GM23338 (cell line): ENCODE measurements at regions not wholly inside any gene's neighbourhood (a gene's known extent, or its start where the extent isn't known, plus 50 kb on each side); places are given as distances from the start of the nearest gene placed in this dataset.

ENCODE experiments used
- ATAC-seq: fragments of 200-7000 bp; cut with Tn5 transposase; 3 replicates; pipeline ENCODE4 v1.9.1; 2020
- DNase-seq: peaks from one replicate; pipeline ENCODE4 v3.0.0-alpha.2; 2015; ENCODE audit warnings: low spot score
- H2AFZ ChIP-seq: fragments of 200-600 bp; sonication (generic); 2 replicates; pipeline ENCODE4 v1.8.0; 2016; ENCODE audit warnings: antibody characterized with exemption, mild to moderate bottlenecking, moderate library complexity
- H3F3A ChIP-seq: fragments of 200-600 bp; sonication (generic); replicated peaks from 2 replicates; pipeline ENCODE4 v1.8.0; 2017; ENCODE audit warnings: antibody characterized with exemption, mixed run types, low read depth
- H3K27ac ChIP-seq: fragments of 200-600 bp; sonication (generic); 2 replicates; pipeline ENCODE4 v1.6.1; 2016; ENCODE audit warnings: low read depth
- H3K27me3 ChIP-seq: fragments of 200-600 bp; sonication (generic); 2 replicates; pipeline ENCODE4 v1.8.0; 2016; ENCODE audit warnings: mild to moderate bottlenecking, mixed run types, moderate library complexity; ENCODE audit not compliant: insufficient read depth
- H3K36me3 ChIP-seq: fragments of 200-600 bp; sonication (generic); 2 replicates; pipeline ENCODE4 v1.8.0; 2016; ENCODE audit warnings: mild to moderate bottlenecking; ENCODE audit not compliant: insufficient read depth
- H3K4me1 ChIP-seq: fragments of 200-600 bp; sonication (generic); 2 replicates; pipeline ENCODE4 v1.8.0; 2016; ENCODE audit warnings: mild to moderate bottlenecking, moderate library complexity; ENCODE audit not compliant: insufficient read depth
- H3K4me2 ChIP-seq: fragments of 200-600 bp; sonication (generic); 2 replicates; pipeline ENCODE4 v1.7.1; 2017; ENCODE audit warnings: mixed run types
- H3K4me3 ChIP-seq: fragments of 200-600 bp; sonication (generic); 2 replicates; pipeline ENCODE4 v1.6.1; 2016; ENCODE audit warnings: mixed run types
- H3K79me2 ChIP-seq: fragments of 200-600 bp; sonication (generic); replicated peaks from 2 replicates; pipeline ENCODE4 v1.8.0; 2017; ENCODE audit warnings: mild to moderate bottlenecking; ENCODE audit not compliant: insufficient read depth
- H3K9me2 ChIP-seq: fragments of 200-600 bp; sonication (generic); 2 replicates; pipeline ENCODE4 v1.8.0; 2017; ENCODE audit not compliant: insufficient read depth
- H4K20me1 ChIP-seq: fragments of 200-600 bp; sonication (generic); replicated peaks from 2 replicates; pipeline ENCODE4 v1.8.0; 2017; ENCODE audit warnings: mild to moderate bottlenecking; ENCODE audit not compliant: insufficient read depth
- H3K27ac Mint-ChIP-seq: 2 replicates; pipeline ENCODE4 v1.8.0; 2020; ENCODE audit warnings: inconsistent platforms, mild to moderate bottlenecking, moderate library complexity, mixed read lengths
- H3K27me3 Mint-ChIP-seq: 3 replicates; pipeline ENCODE4 v1.8.0; 2022; ENCODE audit warnings: low read depth, mild to moderate bottlenecking, moderate library complexity, mixed read lengths, inconsistent platforms; ENCODE audit not compliant: insufficient read depth, poor library complexity
- H3K36me3 Mint-ChIP-seq: 3 replicates; pipeline ENCODE4 v1.8.0; 2021; ENCODE audit warnings: low read depth, mild to moderate bottlenecking, inconsistent platforms, moderate library complexity, mixed read lengths
- H3K4me1 Mint-ChIP-seq: 3 replicates; pipeline ENCODE4 v1.8.0; 2020; ENCODE audit warnings: mild to moderate bottlenecking, inconsistent platforms, mixed read lengths
- H3K4me3 Mint-ChIP-seq: 3 replicates; pipeline ENCODE4 v1.8.0; 2021; ENCODE audit warnings: moderate library complexity, mild to moderate bottlenecking, inconsistent platforms, mixed read lengths
- H3K9me3 Mint-ChIP-seq: 3 replicates; pipeline ENCODE4 v1.8.0; 2020; ENCODE audit warnings: moderate library complexity, mild to moderate bottlenecking, inconsistent platforms, mixed read lengths
- CREB1 ChIP-seq: fragments of 250-450 bp; sonication (Bioruptor Pico); IDR thresholded peaks from 2 replicates; pipeline ENCODE4 v1.5.0; 2020; ENCODE audit warnings: low read depth, mild to moderate bottlenecking, moderate library complexity
- EZH2 ChIP-seq: fragments of 200-600 bp; sonication (generic); IDR thresholded peaks from one replicate; pipeline ENCODE4 v1.8.0; 2017; ENCODE audit warnings: antibody characterized with exemption, mild to moderate bottlenecking, low read depth; ENCODE audit not compliant: unreplicated experiment
- EZH2phosphoT487 ChIP-seq: fragments of 200-600 bp; sonication (generic); IDR thresholded peaks from one replicate; pipeline ENCODE4 v1.8.1; 2018; ENCODE audit warnings: antibody characterized with exemption; ENCODE audit not compliant: unreplicated experiment
- JUNB ChIP-seq: IDR thresholded peaks from one replicate; pipeline ENCODE4 v1.6.1; 2016; ENCODE audit warnings: antibody characterized with exemption; ENCODE audit not compliant: unreplicated experiment
- NANOG ChIP-seq: IDR thresholded peaks from 2 replicates; pipeline ENCODE4 v1.6.1; 2016; ENCODE audit warnings: antibody characterized with exemption, borderline replicate concordance
- POLR2AphosphoS5 ChIP-seq: IDR thresholded peaks from 2 replicates; pipeline ENCODE4 v1.6.1; 2016; ENCODE audit warnings: antibody characterized with exemption, low read depth
- STAT1 ChIP-seq: IDR thresholded peaks from one replicate; pipeline ENCODE4 v1.6.1; 2016; ENCODE audit warnings: antibody characterized with exemption; ENCODE audit not compliant: unreplicated experiment
- ZNF114 ChIP-seq: fragments of 250-450 bp; sonication (Bioruptor Pico); IDR thresholded peaks from 2 replicates; pipeline ENCODE4 v1.5.0; 2020; ENCODE audit warnings: mild to moderate bottlenecking, moderate library complexity
- ZNF331 ChIP-seq: fragments of 250-450 bp; sonication (Bioruptor Pico); IDR thresholded peaks from 2 replicates; pipeline ENCODE4 v1.5.0; 2020; ENCODE audit warnings: low read depth, mild to moderate bottlenecking, moderate library complexity
- TF ChIP-seq, protein P1 (sequence below): IDR thresholded peaks from one replicate; pipeline ENCODE4 v1.6.1; 2018; ENCODE audit warnings: antibody characterized with exemption; ENCODE audit not compliant: unreplicated experiment
- TF ChIP-seq, protein P2 (sequence below): IDR thresholded peaks from 2 replicates; pipeline ENCODE4 v1.6.1; 2016; ENCODE audit warnings: antibody characterized with exemption
- TF ChIP-seq, protein P3 (sequence below): fragments of 250-450 bp; sonication (Bioruptor Pico); IDR thresholded peaks from 2 replicates; pipeline ENCODE4 v1.5.0; 2020; ENCODE audit warnings: mild to moderate bottlenecking, moderate library complexity
- TF ChIP-seq, protein P4 (sequence below), 2 experiments: fragments of 200-600 bp in 1 of 2; sonication (generic) in 1 of 2; conservative IDR thresholded peaks; 2 replicates each; pipeline versions ENCODE4 v1.5.1 to v1.6.1; 2016 to 2017; ENCODE audit warnings: antibody characterized with exemption in 2 of 2, low read depth in 2 of 2, mild to moderate bottlenecking in 2 of 2, moderate library complexity in 1 of 2

DNA sequence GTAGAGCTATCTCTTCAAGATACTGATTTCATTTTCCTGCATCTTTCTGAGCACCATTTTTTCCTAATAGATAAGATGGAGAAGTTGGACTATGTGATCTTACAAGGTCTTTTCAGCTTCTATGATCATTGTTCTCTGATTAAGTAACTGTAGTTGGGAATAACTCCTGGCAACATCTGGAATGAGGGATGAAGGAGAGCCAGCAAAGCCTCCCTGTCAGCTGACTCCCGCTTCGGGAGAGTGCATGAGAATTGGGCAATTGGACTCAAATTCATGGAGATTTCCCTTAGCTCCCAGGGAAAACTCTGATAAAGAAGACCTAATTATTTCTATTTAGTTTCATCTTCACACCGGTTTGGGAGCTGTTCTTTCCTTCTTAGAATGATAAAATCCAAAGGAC is 146.1 kb downstream of the CCDC71L start:
- no peaks in the 10 kb centered on the region for H3K27me3 Mint-ChIP-seq
- no peak overlapping the region for H3K27ac ChIP-seq
- H3K36me3 Mint-ChIP-seq: no peaks in the 10 kb centered on the region
- no peaks in the 10 kb centered on the region for H3K79me2 ChIP-seq
- no peaks in the 10 kb centered on the region for H3K36me3 ChIP-seq
- no peak overlapping the region for H3K4me2 ChIP-seq
- TF ChIP-seq NANOG (no peak), STAT1 (no peak), POLR2AphosphoS5 (no peak), EZH2phosphoT487 (no peak), ZNF331 (CRISPR knock-in tag) (no peak), EZH2 (no peak), CREB1 (no peak), JUNB (no peak), ZNF114 (CRISPR knock-in tag) (no peak)
- TF ChIP-seq, protein P1, sequence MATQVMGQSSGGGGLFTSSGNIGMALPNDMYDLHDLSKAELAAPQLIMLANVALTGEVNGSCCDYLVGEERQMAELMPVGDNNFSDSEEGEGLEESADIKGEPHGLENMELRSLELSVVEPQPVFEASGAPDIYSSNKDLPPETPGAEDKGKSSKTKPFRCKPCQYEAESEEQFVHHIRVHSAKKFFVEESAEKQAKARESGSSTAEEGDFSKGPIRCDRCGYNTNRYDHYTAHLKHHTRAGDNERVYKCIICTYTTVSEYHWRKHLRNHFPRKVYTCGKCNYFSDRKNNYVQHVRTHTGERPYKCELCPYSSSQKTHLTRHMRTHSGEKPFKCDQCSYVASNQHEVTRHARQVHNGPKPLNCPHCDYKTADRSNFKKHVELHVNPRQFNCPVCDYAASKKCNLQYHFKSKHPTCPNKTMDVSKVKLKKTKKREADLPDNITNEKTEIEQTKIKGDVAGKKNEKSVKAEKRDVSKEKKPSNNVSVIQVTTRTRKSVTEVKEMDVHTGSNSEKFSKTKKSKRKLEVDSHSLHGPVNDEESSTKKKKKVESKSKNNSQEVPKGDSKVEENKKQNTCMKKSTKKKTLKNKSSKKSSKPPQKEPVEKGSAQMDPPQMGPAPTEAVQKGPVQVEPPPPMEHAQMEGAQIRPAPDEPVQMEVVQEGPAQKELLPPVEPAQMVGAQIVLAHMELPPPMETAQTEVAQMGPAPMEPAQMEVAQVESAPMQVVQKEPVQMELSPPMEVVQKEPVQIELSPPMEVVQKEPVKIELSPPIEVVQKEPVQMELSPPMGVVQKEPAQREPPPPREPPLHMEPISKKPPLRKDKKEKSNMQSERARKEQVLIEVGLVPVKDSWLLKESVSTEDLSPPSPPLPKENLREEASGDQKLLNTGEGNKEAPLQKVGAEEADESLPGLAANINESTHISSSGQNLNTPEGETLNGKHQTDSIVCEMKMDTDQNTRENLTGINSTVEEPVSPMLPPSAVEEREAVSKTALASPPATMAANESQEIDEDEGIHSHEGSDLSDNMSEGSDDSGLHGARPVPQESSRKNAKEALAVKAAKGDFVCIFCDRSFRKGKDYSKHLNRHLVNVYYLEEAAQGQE: no peak
- TF ChIP-seq, protein P2, sequence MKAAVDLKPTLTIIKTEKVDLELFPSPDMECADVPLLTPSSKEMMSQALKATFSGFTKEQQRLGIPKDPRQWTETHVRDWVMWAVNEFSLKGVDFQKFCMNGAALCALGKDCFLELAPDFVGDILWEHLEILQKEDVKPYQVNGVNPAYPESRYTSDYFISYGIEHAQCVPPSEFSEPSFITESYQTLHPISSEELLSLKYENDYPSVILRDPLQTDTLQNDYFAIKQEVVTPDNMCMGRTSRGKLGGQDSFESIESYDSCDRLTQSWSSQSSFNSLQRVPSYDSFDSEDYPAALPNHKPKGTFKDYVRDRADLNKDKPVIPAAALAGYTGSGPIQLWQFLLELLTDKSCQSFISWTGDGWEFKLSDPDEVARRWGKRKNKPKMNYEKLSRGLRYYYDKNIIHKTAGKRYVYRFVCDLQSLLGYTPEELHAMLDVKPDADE: no peak
- TF ChIP-seq, protein P3, sequence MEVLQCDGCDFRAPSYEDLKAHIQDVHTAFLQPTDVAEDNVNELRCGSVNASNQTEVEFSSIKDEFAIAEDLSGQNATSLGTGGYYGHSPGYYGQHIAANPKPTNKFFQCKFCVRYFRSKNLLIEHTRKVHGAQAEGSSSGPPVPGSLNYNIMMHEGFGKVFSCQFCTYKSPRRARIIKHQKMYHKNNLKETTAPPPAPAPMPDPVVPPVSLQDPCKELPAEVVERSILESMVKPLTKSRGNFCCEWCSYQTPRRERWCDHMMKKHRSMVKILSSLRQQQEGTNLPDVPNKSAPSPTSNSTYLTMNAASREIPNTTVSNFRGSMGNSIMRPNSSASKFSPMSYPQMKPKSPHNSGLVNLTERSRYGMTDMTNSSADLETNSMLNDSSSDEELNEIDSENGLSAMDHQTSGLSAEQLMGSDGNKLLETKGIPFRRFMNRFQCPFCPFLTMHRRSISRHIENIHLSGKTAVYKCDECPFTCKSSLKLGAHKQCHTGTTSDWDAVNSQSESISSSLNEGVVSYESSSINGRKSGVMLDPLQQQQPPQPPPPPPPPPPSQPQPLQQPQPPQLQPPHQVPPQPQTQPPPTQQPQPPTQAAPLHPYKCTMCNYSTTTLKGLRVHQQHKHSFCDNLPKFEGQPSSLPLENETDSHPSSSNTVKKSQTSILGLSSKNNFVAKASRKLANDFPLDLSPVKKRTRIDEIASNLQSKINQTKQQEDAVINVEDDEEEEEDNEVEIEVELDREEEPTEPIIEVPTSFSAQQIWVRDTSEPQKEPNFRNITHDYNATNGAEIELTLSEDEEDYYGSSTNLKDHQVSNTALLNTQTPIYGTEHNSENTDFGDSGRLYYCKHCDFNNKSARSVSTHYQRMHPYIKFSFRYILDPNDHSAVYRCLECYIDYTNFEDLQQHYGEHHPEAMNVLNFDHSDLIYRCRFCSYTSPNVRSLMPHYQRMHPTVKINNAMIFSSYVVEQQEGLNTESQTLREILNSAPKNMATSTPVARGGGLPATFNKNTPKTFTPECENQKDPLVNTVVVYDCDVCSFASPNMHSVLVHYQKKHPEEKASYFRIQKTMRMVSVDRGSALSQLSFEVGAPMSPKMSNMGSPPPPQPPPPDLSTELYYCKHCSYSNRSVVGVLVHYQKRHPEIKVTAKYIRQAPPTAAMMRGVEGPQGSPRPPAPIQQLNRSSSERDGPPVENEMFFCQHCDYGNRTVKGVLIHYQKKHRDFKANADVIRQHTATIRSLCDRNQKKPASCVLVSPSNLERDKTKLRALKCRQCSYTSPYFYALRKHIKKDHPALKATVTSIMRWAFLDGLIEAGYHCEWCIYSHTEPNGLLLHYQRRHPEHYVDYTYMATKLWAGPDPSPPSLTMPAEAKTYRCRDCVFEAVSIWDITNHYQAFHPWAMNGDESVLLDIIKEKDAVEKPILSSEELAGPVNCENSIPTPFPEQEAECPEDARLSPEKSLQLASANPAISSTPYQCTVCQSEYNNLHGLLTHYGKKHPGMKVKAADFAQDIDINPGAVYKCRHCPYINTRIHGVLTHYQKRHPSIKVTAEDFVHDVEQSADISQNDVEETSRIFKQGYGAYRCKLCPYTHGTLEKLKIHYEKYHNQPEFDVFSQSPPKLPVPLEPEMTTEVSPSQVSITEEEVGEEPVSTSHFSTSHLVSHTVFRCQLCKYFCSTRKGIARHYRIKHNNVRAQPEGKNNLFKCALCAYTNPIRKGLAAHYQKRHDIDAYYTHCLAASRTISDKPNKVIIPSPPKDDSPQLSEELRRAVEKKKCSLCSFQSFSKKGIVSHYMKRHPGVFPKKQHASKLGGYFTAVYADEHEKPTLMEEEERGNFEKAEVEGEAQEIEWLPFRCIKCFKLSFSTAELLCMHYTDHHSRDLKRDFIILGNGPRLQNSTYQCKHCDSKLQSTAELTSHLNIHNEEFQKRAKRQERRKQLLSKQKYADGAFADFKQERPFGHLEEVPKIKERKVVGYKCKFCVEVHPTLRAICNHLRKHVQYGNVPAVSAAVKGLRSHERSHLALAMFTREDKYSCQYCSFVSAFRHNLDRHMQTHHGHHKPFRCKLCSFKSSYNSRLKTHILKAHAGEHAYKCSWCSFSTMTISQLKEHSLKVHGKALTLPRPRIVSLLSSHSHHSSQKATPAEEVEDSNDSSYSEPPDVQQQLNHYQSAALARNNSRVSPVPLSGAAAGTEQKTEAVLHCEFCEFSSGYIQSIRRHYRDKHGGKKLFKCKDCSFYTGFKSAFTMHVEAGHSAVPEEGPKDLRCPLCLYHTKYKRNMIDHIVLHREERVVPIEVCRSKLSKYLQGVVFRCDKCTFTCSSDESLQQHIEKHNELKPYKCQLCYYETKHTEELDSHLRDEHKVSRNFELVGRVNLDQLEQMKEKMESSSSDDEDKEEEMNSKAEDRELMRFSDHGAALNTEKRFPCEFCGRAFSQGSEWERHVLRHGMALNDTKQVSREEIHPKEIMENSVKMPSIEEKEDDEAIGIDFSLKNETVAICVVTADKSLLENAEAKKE: no peak
- TF ChIP-seq, protein P4, sequence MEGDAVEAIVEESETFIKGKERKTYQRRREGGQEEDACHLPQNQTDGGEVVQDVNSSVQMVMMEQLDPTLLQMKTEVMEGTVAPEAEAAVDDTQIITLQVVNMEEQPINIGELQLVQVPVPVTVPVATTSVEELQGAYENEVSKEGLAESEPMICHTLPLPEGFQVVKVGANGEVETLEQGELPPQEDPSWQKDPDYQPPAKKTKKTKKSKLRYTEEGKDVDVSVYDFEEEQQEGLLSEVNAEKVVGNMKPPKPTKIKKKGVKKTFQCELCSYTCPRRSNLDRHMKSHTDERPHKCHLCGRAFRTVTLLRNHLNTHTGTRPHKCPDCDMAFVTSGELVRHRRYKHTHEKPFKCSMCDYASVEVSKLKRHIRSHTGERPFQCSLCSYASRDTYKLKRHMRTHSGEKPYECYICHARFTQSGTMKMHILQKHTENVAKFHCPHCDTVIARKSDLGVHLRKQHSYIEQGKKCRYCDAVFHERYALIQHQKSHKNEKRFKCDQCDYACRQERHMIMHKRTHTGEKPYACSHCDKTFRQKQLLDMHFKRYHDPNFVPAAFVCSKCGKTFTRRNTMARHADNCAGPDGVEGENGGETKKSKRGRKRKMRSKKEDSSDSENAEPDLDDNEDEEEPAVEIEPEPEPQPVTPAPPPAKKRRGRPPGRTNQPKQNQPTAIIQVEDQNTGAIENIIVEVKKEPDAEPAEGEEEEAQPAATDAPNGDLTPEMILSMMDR (conservative IDR thresholded peaks at IDR 0.05; ENCODE audit: low read depth in 2 of 2): no peak
- H3K4me1 Mint-ChIP-seq: no peaks in the 10 kb centered on the region
- H2AFZ ChIP-seq: no peak overlapping the region
- H3K4me3 ChIP-seq: no peak overlapping the region
- no peaks in the 10 kb centered on the region for H3K9me2 ChIP-seq
- no peaks in the 10 kb centered on the region for H3K4me1 ChIP-seq
- no peaks in the 10 kb centered on the region for H3F3A ChIP-seq
- ATAC-seq (no peak), DNase-seq (no peak)
- H4K20me1 ChIP-seq: no peaks in the 10 kb centered on the region
- H3K27ac Mint-ChIP-seq: no peak overlapping the region
- no peaks in the 10 kb centered on the region for H3K27me3 ChIP-seq
- no peaks in the 10 kb centered on the region for H3K9me3 Mint-ChIP-seq
- H3K4me3 Mint-ChIP-seq: no peak overlapping the region
